ENCODE measurements at regions not wholly inside any gene's neighbourhood (a gene's known extent, or its start where the extent isn't known, plus 50 kb on each side); places are given as distances from the start of the nearest gene placed in this dataset.
"Not testable (repeated sequence)": the region's sequence is repeated elsewhere in the genome, so short reads cannot be mapped to it uniquely, and the experiment has no call there.

DNA sequence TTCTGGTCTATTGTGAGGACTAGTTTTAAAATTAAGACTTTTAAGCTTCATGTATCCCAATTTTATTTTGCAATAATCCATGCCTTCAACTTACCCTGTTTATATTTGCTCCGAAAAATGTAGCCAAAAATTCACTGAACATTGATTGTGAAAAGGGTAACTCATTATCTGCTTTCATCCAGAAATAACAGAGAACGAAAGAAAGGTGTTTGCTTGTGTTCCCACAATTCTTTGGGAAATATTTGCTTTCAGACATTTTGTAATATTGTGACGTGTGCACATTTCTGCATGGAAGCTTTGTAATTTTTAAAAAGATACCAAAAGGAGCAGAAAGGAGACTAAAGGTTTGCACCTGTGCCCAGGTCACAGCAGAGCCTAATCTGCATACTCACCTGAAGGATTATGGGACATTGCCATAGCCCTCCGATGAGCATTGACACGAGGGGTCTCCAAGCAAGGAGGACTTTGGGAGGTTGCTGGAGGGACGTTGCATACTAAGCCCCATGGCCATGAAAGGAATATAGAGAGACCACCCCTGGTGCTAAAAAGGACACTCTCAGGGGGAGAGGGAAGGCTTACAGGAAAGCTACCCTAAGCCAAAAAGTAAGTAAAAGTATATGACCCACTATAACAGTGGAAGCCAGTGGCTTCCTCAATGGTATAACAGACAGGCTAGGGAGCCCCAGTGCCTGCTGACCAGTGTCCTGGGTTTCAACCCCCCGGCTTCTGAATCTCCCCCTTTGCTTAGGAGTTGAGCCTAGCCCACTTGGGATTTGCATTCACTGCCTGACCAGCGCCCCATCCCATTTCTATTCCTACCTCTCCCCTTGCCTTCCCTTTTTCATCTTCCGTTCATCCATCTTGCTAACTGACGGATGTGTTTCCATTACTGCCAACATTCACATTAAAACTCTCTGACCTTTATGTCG, 148.6 kb upstream of the ZC3H12A start:
- no peak for DNase-seq

DNA sequence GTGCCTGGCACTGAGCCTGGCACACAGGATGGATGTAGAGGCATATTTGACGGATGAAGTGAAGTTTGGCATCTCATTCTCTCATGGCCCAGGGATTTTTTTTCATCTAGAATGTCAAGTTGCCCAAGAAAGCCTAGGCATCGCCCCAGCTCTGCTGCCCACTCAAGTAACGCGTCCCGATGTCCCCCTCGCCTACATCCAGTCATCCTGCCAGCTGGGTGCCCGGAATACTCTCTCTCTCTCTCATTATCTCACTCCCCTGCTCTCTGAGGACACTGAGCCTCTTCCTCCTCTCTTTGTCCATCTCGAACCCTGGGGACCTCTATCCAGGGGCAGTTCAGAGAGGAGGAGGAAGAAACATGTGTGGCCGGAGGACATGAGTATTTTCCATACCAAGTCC, 142.3 kb upstream of the ZC3H12A start:
- no peak for DNase-seq

GRCh38 chr1:37338658-37339057, 135.7 kb upstream of the ZC3H12A start:
- no peak for DNase-seq

GRCh38 chr1:37342736-37343135, 131.6 kb upstream of the ZC3H12A start:
- DNase-seq, result no peak

DNA sequence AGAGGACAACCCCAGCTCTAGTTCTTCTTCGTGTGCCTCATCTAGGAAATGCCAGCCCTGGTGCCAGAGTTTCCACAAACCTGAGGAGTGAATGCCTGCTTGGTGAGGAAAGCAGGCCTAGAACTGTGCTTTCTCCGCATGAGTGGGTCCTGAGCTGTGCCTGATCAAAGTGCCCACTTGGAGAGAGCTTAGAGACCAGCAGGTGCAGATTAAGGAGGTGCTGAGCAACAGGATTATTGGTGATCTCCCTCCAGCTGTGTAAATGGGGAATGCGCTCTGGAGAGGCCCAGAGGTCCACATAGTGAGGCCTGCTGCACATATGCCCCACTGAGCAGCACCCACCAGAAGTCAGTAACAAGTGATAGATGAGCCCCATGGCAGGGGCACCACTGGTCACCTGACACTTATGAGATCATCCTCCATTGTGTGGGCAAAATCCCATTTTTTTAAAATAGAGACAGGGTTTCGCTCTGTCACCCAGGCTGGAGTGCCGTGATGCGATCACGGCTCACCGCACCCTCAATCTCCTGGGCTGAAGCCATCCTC, 127.2 kb upstream of the ZC3H12A start:
- no peak for DNase-seq

GRCh38 chr1:37353871-37354270, 120.5 kb upstream of the ZC3H12A start:
- no peak for DNase-seq

DNA sequence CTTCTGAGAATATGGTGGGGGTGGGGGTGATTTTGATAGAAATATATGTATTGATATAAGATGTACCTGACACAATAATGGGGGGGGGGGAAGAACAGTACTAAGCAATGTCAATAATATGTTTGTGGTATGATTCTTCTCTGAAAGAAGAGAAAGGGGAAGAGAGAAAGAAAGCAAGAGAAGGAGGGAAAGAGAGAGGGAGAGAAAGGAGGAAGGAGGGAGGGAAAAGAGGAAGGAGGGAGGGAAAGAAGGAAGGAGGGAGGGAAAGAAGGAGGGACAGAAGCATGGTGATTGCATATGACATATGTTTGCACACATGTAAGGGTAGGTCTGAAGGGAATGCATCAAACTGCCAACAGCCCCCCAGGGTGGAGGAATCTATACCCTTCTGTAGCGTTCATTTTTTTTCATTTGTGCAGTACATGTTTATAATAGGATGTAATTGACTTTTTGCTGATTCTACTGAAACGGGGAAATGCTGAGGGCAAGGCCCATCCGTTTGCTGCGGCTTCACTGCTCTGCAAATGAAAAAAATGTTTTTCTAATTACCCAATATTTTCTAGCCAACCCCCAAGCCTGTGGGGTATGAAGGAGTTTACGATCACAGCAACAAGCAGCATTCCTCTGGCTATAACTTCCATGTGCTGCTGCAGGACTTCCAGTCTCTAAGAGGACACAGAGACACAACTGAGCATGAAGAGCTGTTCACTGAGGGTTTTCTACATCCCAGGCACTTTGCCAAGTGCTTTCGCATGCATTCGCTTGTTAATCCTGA, 119.3 kb upstream of the ZC3H12A start:
- no peak for DNase-seq

- DNase-seq, result no peak
Measured at GRCh38 chr1:37358992-37359391, 115.4 kb upstream of the ZC3H12A start.

DNA sequence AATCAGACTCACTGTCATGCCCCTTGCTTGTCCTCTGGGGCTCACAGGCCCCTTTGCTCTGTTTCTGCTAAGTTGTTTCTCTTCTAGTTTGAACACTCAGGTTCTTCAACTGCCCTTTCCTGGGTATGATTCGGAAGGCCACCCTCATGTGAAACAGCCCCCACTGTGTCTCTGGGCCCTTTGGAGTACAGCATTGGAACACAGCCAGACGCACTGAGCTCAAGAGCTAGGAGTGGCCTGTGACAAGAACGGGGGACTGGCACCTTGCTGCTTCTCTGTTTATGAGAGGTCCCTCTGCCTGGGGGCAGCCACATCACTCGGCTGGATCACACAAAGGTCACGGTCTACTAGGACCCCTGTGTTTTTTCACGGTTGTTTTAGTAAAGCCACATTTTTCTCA, 114.4 kb upstream of the ZC3H12A start:
- no peak for DNase-seq

- DNase-seq, result no peak
Measured at GRCh38 chr1:37362594-37363385, 111.6 kb upstream of the ZC3H12A start.

DNA sequence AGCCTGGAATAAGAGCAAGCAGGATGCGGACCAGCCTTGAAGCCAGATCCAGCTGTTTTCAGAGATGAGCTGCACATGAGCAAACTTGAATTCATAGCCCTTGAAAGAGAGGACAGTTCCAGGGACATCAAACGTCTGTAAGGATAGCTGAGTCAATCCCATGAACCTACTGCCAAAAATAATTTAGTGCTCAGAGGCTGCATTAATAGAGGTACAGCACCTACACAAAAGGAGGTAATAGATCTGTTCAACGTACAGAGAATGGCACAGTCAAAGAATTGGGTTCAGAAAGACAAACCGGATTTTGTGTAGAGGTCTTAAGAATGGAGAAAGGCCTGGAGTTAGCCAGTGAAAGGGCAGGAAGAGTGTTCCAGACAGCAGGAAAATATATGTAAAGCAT, 110.8 kb upstream of the ZC3H12A start:
- no peak for DNase-seq

GRCh38 chr1:37368665-37369315, 105.6 kb upstream of the ZC3H12A start:
- not testable (repeated sequence) for DNase-seq

GRCh38 chr1:37372302-37372701, 102.1 kb upstream of the ZC3H12A start:
- DNase-seq, result no peak

- no peak for DNase-seq
Measured at GRCh38 chr1:37372711-37373110, 101.7 kb upstream of the ZC3H12A start.

DNA sequence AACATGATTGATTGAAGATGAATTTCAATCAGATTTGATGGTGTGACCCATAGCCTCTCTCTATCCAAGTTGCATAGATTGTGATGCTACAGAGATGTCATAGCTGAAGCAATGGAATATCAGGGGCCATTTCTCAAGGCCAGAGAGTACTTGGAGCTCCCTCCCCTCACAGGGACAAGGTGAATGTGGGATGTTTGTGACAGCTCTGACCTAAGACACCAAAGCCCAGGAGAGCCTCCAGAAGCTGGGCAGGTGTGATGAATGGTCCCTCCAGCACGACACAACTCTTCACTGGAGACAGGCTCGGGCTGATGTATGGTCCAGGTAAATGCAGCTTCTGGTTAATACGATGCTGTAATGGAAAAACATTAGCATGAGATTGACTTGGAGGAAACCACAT, 101.0 kb upstream of the ZC3H12A start:
- DNase-seq, result no peak

DNA sequence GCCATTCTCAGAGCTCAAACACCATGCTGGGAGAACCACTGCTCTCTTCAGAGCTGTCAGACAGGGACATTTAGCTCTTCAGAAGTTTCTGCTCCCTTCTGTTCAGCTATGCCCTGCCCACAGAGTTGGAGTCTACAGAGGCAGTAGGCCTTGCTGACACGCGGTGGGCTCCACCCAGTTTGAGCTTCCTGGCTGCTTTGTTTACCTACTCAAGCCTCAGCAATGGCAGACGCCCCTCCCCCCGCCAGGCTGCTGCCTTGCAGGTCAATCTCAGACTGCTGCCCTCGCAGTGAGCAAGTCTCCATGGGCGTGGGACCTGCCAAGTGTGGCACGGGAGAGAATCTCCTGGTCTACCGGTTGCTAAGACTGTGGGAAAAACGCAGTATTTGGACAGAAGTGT, 93.8 kb upstream of the ZC3H12A start:
- DNase-seq, result not testable (repeated sequence)

GRCh38 chr1:37387854-37388253, 86.5 kb upstream of the ZC3H12A start:
- no peak for DNase-seq

- no peak for DNase-seq
Measured at GRCh38 chr1:37389327-37389726, 85.1 kb upstream of the ZC3H12A start.

- DNase-seq, result no peak
Measured at GRCh38 chr1:37391211-37392011, 83.0 kb upstream of the ZC3H12A start.

DNA sequence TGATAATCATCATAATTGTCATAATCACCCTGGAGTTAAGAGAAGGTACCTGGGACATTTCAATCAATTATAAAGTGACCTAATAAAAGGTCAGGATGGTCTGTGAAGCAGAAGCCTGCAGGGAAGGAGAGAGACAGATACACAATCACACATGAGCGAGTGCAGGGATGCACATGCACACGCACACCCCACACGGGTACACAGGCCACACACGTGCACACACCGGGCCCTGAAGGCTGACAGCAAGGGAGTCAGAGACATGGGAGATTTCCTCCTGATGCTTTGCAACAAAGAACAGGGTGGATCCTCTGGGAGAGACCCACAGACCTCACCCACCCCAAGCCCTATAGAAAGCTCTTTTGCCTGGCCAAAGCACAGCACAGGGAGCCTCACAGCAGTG, 82.3 kb upstream of the ZC3H12A start:
- no peak for DNase-seq

All from stimulated activated CD4-positive, alpha-beta T cell treated with anti-CD3 and anti-CD28 coated beads, Interleukin-2, amount 100 ng/mL, for 48 hours (primary cell).